ENCODE measurements at regions not wholly inside any gene's neighbourhood (a gene's known extent, or its start where the extent isn't known, plus 50 kb on each side); places are given as distances from the start of the nearest gene placed in this dataset.

GRCh38 chr11:116539211-116539610, 233.6 kb downstream of the BUD13 start:
- TF ChIP-seq CTCF (IDR thresholded peaks at IDR 0.05; ENCODE audit: low read depth, low read length) (no peak), EZH2phosphoT487 (IDR thresholded peaks at IDR 0.05; ENCODE audit: low read depth) (no peak)

Measured in OCI-LY3 (cell line).